BLaER1 treated with 17β-estradiol and CSF1 and Interleukin-3, amounts not matched to agents 10 nM and 100 nM (cell line): ENCODE measurements at regions not wholly inside any gene's neighbourhood (a gene's known extent, or its start where the extent isn't known, plus 50 kb on each side); places are given as distances from the start of the nearest gene placed in this dataset.

Source experiments
- H3K27ac ChIP-seq, 11 experiments: shearing (Covaris generic); formaldehyde crosslinking; 2 replicates each; pipeline ENCODE4 v1.8.1; 2022
- H3K27me3 ChIP-seq, 11 experiments: shearing (Covaris generic); formaldehyde crosslinking; 2 replicates each; pipeline ENCODE4 v1.8.1; 2022
- H3K36me3 ChIP-seq, 11 experiments: shearing (Covaris generic); formaldehyde crosslinking; 2 replicates each; pipeline ENCODE4 v1.8.1; 2022
- H3K4me1 ChIP-seq, 10 experiments: shearing (Covaris generic); formaldehyde crosslinking; 2 replicates each; pipeline ENCODE4 v1.8.1; 2022
- H3K4me2 ChIP-seq, 11 experiments: shearing (Covaris generic); formaldehyde crosslinking; 2 replicates each; pipeline ENCODE4 v1.8.1; 2022
- H3K4me3 ChIP-seq, 10 experiments: shearing (Covaris generic); formaldehyde crosslinking; 2 replicates each; pipeline ENCODE4 v1.8.1; 2022
- H3K9ac ChIP-seq, 11 experiments: shearing (Covaris generic); formaldehyde crosslinking; 2 replicates each; pipeline ENCODE4 v1.8.1; 2022
- H3K9me3 ChIP-seq, 11 experiments: shearing (Covaris generic); formaldehyde crosslinking; replicated peaks in 1 of 11; 2 replicates each; pipeline ENCODE4 v1.8.1; 2022
- H4K20me1 ChIP-seq, 11 experiments: shearing (Covaris generic); formaldehyde crosslinking; 2 replicates each; pipeline ENCODE4 v1.8.1; 2022
- Cebpa-rat ChIP-seq, 11 experiments: shearing (Covaris generic); IDR thresholded peaks; 2 replicates each; pipeline ENCODE4 v1.8.1; 2022

DNA sequence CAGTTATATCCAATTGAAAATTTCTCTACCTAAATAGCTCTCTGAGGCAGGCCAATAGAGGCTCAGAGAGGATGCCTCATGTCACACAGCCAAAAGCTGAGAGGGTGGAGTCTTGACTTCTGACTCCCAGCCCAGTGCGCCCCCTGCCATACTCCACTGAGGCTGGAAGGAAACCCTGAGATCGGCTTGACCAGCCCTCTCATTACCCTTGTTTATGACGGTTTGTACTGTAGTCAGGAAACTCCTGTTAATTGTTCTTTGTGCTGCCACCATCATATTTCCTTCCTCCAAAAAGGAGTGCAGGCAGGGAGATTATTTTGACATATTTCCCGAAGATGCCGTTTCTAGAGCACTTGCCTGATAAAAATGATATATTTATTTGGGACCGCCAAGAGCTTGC lies 107.9 kb downstream of the AIPL1 start:
- Histone ChIP-seq H4K20me1 (no peaks in the 10 kb centered on the region), H3K4me3 (no peak overlapping the region), H3K27me3 (no peaks in the 10 kb centered on the region), H3K27ac (no peak overlapping the region), H3K9ac (no peak overlapping the region), H3K9me3 (no peaks in the 10 kb centered on the region), H3K36me3 (no peaks in the 10 kb centered on the region), H3K4me1 (no peaks in the 10 kb centered on the region), H3K4me2 (peak overlapping the region in 1 of 11 experiments; percentile 17; a peak in 1 of 22 replicates)
- no peak for TF ChIP-seq Cebpa-rat (IDR thresholded peaks at IDR 0.05)

DNA sequence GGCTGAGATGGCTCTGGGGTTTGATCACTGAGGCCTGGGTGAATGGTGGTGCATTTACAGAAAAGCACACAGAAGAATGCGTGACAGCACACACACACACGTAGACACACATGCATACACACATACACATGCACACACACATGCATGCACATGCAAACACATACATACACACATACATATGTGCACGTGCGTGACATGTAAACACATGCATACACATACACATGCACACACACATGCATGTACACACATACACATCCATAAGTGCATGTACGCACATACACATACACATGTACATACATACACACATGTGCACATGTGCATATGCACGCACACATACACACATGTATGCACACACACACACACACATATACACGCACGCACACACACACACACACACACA lies 108.4 kb downstream of the AIPL1 start:
- no peak overlapping the region for H3K27ac ChIP-seq
- H3K36me3 ChIP-seq = no peaks in the 10 kb centered on the region
- TF ChIP-seq Cebpa-rat (IDR thresholded peaks at IDR 0.05) = no peak
- H3K9me3 ChIP-seq = no peaks in the 10 kb centered on the region
- H3K4me2 ChIP-seq = no peak overlapping the region
- no peaks in the 10 kb centered on the region for H4K20me1 ChIP-seq
- H3K27me3 ChIP-seq = no peaks in the 10 kb centered on the region
- no peaks in the 10 kb centered on the region for H3K4me1 ChIP-seq
- no peak overlapping the region for H3K9ac ChIP-seq
- no peak overlapping the region for H3K4me3 ChIP-seq

DNA sequence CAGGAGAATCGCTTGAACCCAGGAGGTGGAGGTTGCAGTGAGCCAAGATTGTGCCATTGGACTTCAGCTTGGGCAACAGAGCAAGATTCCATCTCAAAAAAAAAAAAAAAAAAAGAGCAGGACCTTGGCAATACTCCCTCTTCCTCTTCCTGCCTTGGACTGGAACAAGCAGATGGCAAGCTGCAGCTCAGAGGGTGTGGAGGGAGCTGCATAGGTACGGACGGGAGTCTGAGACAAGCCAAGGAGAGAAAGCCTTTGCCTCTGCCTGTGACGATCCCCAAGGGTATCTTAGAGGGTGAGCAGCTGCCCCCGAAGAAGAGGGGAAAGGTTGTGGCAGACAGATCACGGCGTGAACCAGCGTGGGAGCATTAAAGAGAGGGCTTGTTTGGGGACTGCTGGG lies 109.2 kb downstream of the AIPL1 start:
- H3K4me2 ChIP-seq = no peak overlapping the region
- no peak overlapping the region for H3K9ac ChIP-seq
- H3K27ac ChIP-seq = no peak overlapping the region
- no peaks in the 10 kb centered on the region for H3K9me3 ChIP-seq
- H4K20me1 ChIP-seq = no peaks in the 10 kb centered on the region
- no peak for TF ChIP-seq Cebpa-rat (IDR thresholded peaks at IDR 0.05)
- H3K36me3 ChIP-seq = no peaks in the 10 kb centered on the region
- no peaks in the 10 kb centered on the region for H3K4me1 ChIP-seq
- H3K27me3 ChIP-seq = no peaks in the 10 kb centered on the region
- H3K4me3 ChIP-seq = no peak overlapping the region

DNA sequence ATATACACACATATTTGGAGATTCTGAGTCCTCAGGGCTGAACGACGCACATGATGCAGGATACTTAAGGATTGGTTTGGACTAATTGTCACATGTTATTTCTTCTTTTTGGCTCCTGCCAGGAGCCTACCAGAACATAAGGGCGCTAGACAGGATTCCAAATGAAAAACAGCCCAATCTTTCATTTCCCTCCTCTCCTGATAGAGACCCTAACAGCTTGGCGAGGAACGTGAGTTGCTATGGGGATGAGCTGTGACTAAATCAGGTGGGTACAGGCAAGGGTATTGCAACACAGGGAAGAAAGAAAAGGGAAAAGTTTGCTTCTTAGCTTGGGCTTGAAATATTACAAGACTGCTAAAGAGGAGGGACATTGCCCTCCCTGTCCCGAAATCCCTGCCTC lies 109.9 kb downstream of the AIPL1 start:
- H3K4me2 ChIP-seq = no peak overlapping the region
- H4K20me1 ChIP-seq = no peaks in the 10 kb centered on the region
- no peak overlapping the region for H3K9ac ChIP-seq
- 0 out of 22 replicates have a peak, but pooled peaks of 1 of the 11 experiments have one; percentile 10 for TF ChIP-seq Cebpa-rat (IDR thresholded peaks at IDR 0.05)
- H3K9me3 ChIP-seq = no peaks in the 10 kb centered on the region
- H3K36me3 ChIP-seq = no peaks in the 10 kb centered on the region
- H3K4me3 ChIP-seq = no peak overlapping the region
- H3K27me3 ChIP-seq = no peaks in the 10 kb centered on the region
- H3K4me1 ChIP-seq = no peaks in the 10 kb centered on the region
- H3K27ac ChIP-seq = no peak overlapping the region

DNA sequence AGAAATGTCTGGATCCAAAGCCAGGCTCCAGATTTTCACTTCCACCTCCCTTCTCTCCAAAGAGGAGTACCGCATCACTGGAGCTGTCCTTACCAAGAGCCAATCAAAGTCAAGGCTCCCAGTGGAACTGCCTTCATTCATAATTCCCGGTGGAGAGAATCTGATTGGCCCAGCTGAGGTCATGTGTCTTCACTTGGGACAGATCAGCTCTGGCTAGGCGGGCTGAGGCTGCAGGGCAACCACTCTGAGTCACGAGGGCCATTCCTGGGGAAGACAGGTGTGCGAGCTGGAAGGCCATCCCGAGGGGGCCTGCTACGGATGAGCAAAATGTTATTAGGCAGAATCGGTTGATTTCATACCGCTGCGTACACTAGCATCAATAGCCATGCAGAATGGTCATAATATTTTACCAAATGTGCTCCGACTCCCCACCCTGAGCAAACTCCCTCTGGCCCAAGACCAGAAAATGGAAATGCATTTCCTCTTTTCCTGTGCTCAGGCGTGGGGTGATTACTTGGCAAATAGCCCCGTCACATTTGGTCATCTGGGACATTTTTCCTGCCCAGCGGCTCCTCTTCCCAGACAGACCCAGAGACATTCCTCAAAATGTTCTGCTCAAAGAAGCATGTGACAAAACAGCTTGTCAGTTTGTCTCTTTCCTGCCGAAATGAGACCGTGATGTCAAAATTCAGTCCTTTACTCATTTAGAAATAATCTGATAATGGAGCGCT lies 111.1 kb downstream of the AIPL1 start:
- no peaks in the 10 kb centered on the region for H4K20me1 ChIP-seq
- H3K4me3 ChIP-seq = no peak overlapping the region
- no peak overlapping the region for H3K4me2 ChIP-seq
- H3K9me3 ChIP-seq = no peaks in the 10 kb centered on the region
- no peak for TF ChIP-seq Cebpa-rat (IDR thresholded peaks at IDR 0.05)
- H3K4me1 ChIP-seq = no peaks in the 10 kb centered on the region
- no peaks in the 10 kb centered on the region for H3K27me3 ChIP-seq
- no peaks in the 10 kb centered on the region for H3K36me3 ChIP-seq
- no peak overlapping the region for H3K9ac ChIP-seq
- no peak overlapping the region for H3K27ac ChIP-seq

DNA sequence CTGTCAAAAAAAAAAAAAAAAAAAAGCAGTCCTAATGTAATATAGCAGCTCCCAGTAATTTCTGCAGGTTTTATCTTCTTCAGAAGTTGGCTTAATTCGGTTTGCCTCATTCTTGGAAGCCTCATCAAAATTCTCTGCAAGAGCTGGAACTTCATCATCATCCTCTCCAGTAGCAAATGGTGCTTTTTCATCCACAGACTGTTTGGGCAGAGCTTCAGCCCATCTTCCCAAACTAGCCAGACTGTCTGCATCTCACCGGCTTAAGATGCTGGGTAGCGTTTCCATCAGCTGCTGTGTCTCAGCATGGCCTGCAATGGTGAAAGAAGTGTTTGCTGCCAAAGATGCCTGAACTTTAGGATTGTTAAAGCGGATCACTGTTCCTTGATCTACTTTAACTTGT lies 112.6 kb downstream of the AIPL1 start:
- H3K4me2 ChIP-seq = no peak overlapping the region

DNA sequence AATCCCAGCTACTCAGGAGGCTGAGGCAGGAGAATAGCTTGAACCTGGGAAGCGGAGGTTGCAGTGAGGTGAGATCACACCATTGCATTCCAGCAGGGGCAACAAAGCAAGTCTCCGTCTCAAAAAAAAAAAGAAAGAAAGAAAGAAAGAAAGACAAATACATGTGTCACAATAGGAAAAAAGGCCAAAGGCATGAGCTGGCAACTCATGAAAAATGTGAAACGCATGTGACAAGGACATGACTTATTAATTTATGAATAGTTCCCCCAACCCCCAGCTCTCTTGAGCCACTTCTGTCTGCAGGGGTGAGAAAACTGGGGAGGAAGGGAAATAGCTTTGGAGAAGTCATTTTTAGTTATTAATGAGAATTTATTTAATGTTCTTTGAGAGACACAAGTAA lies 120.6 kb downstream of the AIPL1 start:
- Histone ChIP-seq H4K20me1 (no peaks in the 10 kb centered on the region), H3K4me2 (no peak overlapping the region), H3K4me3 (no peak overlapping the region), H3K27me3 (no peaks in the 10 kb centered on the region), H3K9me3 (no peaks in the 10 kb centered on the region), H3K27ac (no peak overlapping the region), H3K36me3 (no peaks in the 10 kb centered on the region), H3K9ac (no peak overlapping the region), H3K4me1 (no peaks in the 10 kb centered on the region)
- no peak for TF ChIP-seq Cebpa-rat (IDR thresholded peaks at IDR 0.05)

More for the DNA sequence above, 112.6 kb downstream of the AIPL1 start:
- Histone ChIP-seq H3K27ac (no peak overlapping the region), H4K20me1 (no peaks in the 10 kb centered on the region), H3K9me3 (no peaks in the 10 kb centered on the region), H3K4me3 (no peak overlapping the region), H3K4me1 (no peaks in the 10 kb centered on the region), H3K27me3 (no peaks in the 10 kb centered on the region), H3K9ac (no peak overlapping the region), H3K36me3 (no peaks in the 10 kb centered on the region)
- no peak for TF ChIP-seq Cebpa-rat (IDR thresholded peaks at IDR 0.05)

DNA sequence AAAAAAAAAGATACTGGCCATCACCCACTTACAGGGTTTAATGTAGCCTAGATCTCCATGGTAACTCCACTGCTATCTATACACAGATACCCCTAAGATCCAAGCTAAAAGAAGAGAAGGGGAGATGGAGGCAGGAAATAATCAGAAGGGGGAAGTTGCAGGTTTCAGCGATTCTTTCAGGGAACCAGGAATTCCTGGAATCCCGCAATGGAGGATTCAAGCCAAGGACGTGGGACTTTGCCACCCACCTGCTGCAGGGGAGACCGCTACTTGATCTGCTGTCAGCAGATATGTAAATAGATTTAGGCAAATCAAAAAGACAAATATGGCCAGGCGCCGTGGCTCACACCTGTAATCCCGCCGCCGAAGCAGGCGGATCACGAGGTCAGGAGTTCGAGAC lies 121.1 kb downstream of the AIPL1 start:
- H3K4me2 ChIP-seq = no peak overlapping the region
- no peak for TF ChIP-seq Cebpa-rat (IDR thresholded peaks at IDR 0.05)
- H3K36me3 ChIP-seq = no peaks in the 10 kb centered on the region
- H3K9ac ChIP-seq = no peak overlapping the region
- H4K20me1 ChIP-seq = no peaks in the 10 kb centered on the region
- H3K4me3 ChIP-seq = no peak overlapping the region
- no peaks in the 10 kb centered on the region for H3K9me3 ChIP-seq
- no peaks in the 10 kb centered on the region for H3K4me1 ChIP-seq
- no peaks in the 10 kb centered on the region for H3K27me3 ChIP-seq
- H3K27ac ChIP-seq = no peak overlapping the region

DNA sequence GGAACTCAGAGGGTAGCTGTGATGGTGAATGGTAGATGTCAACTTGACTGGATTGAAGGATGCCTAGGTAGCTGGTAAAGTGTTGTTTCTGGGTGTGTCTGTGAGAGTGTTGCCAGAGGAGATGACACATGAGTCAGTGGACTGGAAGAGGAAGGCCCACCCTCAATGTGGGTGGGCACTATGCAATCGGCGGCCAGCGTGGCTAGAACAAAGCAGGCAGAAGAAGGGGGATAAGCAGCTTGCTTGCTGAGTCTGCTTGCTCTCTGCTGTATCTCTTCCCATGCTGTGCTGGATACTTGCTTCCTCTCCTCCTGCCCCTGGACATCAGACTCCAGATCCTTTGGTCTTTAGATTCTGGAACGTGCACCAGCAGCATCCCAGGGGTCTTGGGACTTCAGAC lies 128.1 kb downstream of the AIPL1 start:
- no peak for TF ChIP-seq Cebpa-rat (IDR thresholded peaks at IDR 0.05)
- peaks cover 0 to 2% (median 0%) of the 10 kb centered on the region in 11 experiments; a peak in 3 of 22 replicates for H3K27me3 ChIP-seq

DNA sequence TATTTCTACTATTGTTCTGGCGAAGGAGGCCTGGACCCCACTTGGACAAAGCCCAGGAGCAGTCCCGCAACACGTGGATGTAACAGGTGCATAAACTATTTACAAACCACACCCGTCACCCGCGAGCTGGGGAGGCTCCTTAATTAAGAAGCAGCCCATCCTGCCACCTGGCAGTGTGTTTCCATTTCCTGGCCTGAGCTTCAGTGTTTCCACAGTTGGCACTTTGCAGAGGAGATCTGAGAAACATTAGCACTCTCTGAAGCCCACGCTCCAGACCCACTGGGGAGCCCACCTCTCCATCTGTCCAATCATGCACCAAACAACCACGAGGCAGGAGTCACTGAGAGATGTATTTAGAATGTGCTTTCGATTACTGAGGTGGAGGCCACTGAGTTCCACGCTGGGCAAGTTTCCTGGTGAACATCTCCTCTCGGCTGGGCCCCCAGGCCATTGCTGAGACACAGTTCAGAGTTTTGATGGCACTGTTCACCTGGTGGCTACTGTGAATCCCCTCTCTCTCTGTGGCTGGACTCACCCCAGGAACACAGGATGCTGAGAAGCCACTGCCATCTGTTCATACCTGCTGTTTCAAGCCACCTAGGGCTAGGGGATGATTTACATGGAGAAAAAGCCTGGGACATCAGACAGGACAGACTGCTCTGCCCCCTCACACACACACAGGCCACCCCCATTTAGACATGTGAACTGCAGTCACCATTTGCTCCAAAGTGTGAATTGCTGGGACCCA lies 129.1 kb downstream of the AIPL1 start:
- Histone ChIP-seq H4K20me1 (peaks cover 0 to 7% (median 0%) of the 10 kb centered on the region in 11 experiments; a peak in 3 of 22 replicates), H3K4me3 (no peak overlapping the region), H3K27me3 (peaks cover 0 to 7% (median 0%) of the 10 kb centered on the region in 11 experiments; a peak in 3 of 22 replicates), H3K36me3 (no peaks in the 10 kb centered on the region), H3K4me2 (no peak overlapping the region), H3K4me1 (no peaks in the 10 kb centered on the region), H3K9me3 (no peaks in the 10 kb centered on the region), H3K9ac (no peak overlapping the region), H3K27ac (no peak overlapping the region)
- no peak for TF ChIP-seq Cebpa-rat (IDR thresholded peaks at IDR 0.05)

More for the DNA sequence above, 128.1 kb downstream of the AIPL1 start:
- no peaks in the 10 kb centered on the region for H3K36me3 ChIP-seq
- H3K9ac ChIP-seq = no peak overlapping the region
- no peaks in the 10 kb centered on the region for H3K9me3 ChIP-seq
- no peak overlapping the region for H3K4me2 ChIP-seq
- no peaks in the 10 kb centered on the region for H3K4me1 ChIP-seq
- peaks cover 0 to 7% (median 0%) of the 10 kb centered on the region in 11 experiments; a peak in 3 of 22 replicates for H4K20me1 ChIP-seq
- no peak overlapping the region for H3K27ac ChIP-seq
- no peak overlapping the region for H3K4me3 ChIP-seq
